Liver (tissue), 8 donors: ENCODE measurements at regions not wholly inside any gene's neighbourhood (a gene's known extent, or its start where the extent isn't known, plus 50 kb on each side); places are given as distances from the start of the nearest gene placed in this dataset.

Source experiments
- DNase-seq: peaks from one replicate; pipeline ENCODE4 v3.0.0-alpha.2; 2017; ENCODE audit warnings: low spot score
- H3K27ac ChIP-seq, 2 donors: one replicate each; pipeline ENCODE4 v1.7.0; 2013; ENCODE audit warnings: inconsistent platforms in 2 of 2, low read length in 2 of 2, control low read depth in 1 of 2, low read depth in 1 of 2, mild to moderate bottlenecking in 1 of 2
- H3K27me3 ChIP-seq, 4 donors: one replicate each; pipeline versions ENCODE4 v1.6.1 to v1.7.0; 2013; ENCODE audit warnings: low read length in 3 of 4, inconsistent platforms in 1 of 4, mild to moderate bottlenecking in 1 of 4, moderate library complexity in 1 of 4; ENCODE audit not compliant: control insufficient read depth in 4 of 4, insufficient read depth in 4 of 4
- H3K36me3 ChIP-seq, 4 donors: one replicate each; pipeline versions ENCODE4 v1.6.1 to v1.7.0; 2013; ENCODE audit warnings: low read length in 3 of 4, mild to moderate bottlenecking in 3 of 4, low read depth in 1 of 4, moderate library complexity in 1 of 4; ENCODE audit not compliant: control insufficient read depth in 4 of 4, insufficient read depth in 3 of 4
- H3K4me1 ChIP-seq, 4 donors: one replicate each; pipeline versions ENCODE4 v1.6.1 to v1.7.0; 2013; ENCODE audit warnings: low read length in 3 of 4, mild to moderate bottlenecking in 3 of 4, moderate library complexity in 1 of 4; ENCODE audit not compliant: control insufficient read depth in 4 of 4, insufficient read depth in 4 of 4
- H3K4me3 ChIP-seq, 3 donors: one replicate each; pipeline versions ENCODE4 v1.6.1 to v1.7.0; 2013; ENCODE audit warnings: low read length in 3 of 3, control low read depth in 1 of 3, low read depth in 1 of 3, mild to moderate bottlenecking in 1 of 3
- H3K9ac ChIP-seq, 2 donors: one replicate each; pipeline ENCODE4 v1.7.0; 2013; ENCODE audit warnings: low read length in 2 of 2, mild to moderate bottlenecking in 2 of 2, moderate library complexity in 2 of 2, control low read depth in 1 of 2, low read depth in 1 of 2
- H3K9me3 ChIP-seq, 4 donors: one replicate each; pipeline versions ENCODE4 v1.6.1 to v1.7.0; 2013; ENCODE audit warnings: low read length in 3 of 4; ENCODE audit not compliant: control insufficient read depth in 4 of 4
- ATF3 ChIP-seq: IDR thresholded peaks from 2 replicates; pipeline ENCODE4 v1.6.1; 2016; ENCODE audit warnings: antibody characterized with exemption
- CTCF ChIP-seq: fragments of 150-350 bp; IDR thresholded peaks from 2 replicates; pipeline ENCODE4 v1.5.1; 2017; ENCODE audit warnings: improper control_type of control experiment, low read depth, low read length; ENCODE audit not compliant: missing input control
- EGR1 ChIP-seq, 2 donors: IDR thresholded peaks; 2 replicates each; pipeline ENCODE4 v1.6.1; 2016 to 2018; ENCODE audit warnings: antibody characterized with exemption in 2 of 2, low read depth in 2 of 2
- FOXA1 ChIP-seq: IDR thresholded peaks from 2 replicates; pipeline ENCODE4 v1.6.1; 2016; ENCODE audit warnings: antibody characterized with exemption
- FOXA2 ChIP-seq: IDR thresholded peaks from 2 replicates; pipeline ENCODE4 v1.6.1; 2016; ENCODE audit warnings: antibody characterized with exemption
- GABPA ChIP-seq, 2 donors: IDR thresholded peaks in 1 of 2; conservative IDR thresholded peaks in 1 of 2; 2 replicates each; pipeline ENCODE4 v1.6.1; 2016; ENCODE audit warnings: antibody characterized with exemption in 2 of 2, mild to moderate bottlenecking in 1 of 2, moderate library complexity in 1 of 2
- HNF4A ChIP-seq, 2 donors: conservative IDR thresholded peaks; 2 replicates each; pipeline ENCODE4 v1.6.1; 2016; ENCODE audit warnings: antibody characterized with exemption in 2 of 2, mild to moderate bottlenecking in 2 of 2
- HNF4G ChIP-seq: IDR thresholded peaks from 2 replicates; pipeline ENCODE4 v1.6.1; 2016; ENCODE audit warnings: antibody characterized with exemption
- JUND ChIP-seq, 2 donors: IDR thresholded peaks; 2 replicates each; pipeline ENCODE4 v1.6.1; 2016; ENCODE audit warnings: antibody characterized with exemption in 2 of 2
- NR2F2 ChIP-seq: IDR thresholded peaks from 2 replicates; pipeline ENCODE4 v1.6.1; 2016; ENCODE audit warnings: antibody characterized with exemption
- RAD21 ChIP-seq, 2 donors: IDR thresholded peaks; 2 replicates each; pipeline ENCODE4 v1.6.1; 2016; ENCODE audit warnings: antibody characterized with exemption in 2 of 2, mild to moderate bottlenecking in 2 of 2
- RXRA ChIP-seq, 2 donors: IDR thresholded peaks; 2 replicates each; pipeline ENCODE4 v1.6.1; 2017 to 2018; ENCODE audit warnings: antibody characterized with exemption in 2 of 2, mild to moderate bottlenecking in 1 of 2
- TAF1 ChIP-seq: conservative IDR thresholded peaks from 2 replicates; pipeline ENCODE4 v1.6.1; 2016; ENCODE audit warnings: antibody characterized with exemption, mild to moderate bottlenecking
- YY1 ChIP-seq: IDR thresholded peaks from 2 replicates; pipeline ENCODE4 v1.6.1; 2016; ENCODE audit warnings: antibody characterized with exemption, mild to moderate bottlenecking
- ZBTB33 ChIP-seq: IDR thresholded peaks from 2 replicates; pipeline ENCODE4 v1.6.1; 2016; ENCODE audit warnings: antibody characterized with exemption
- WGBS: extraction: QIAGEN DNeasy Blood & Tissue Kit; methylation state at CpG from one replicate; pipeline ENCODE4 v1.1.7; 2013; 5-methylcytosine and 5-hydroxymethylcytosine counted together
- TF ChIP-seq, protein P1 (sequence below): IDR thresholded peaks from 2 replicates; pipeline ENCODE4 v1.6.1; 2016; ENCODE audit warnings: antibody characterized with exemption
- TF ChIP-seq, protein P2 (sequence below): IDR thresholded peaks from 2 replicates; pipeline ENCODE4 v1.6.1; 2016; ENCODE audit warnings: antibody characterized with exemption, mild to moderate bottlenecking
- donor health status: healthy.
- donor health status: healthy.
- donor health status: healthy.
- donor health status: healthy.
- donor health status: healthy.

DNA sequence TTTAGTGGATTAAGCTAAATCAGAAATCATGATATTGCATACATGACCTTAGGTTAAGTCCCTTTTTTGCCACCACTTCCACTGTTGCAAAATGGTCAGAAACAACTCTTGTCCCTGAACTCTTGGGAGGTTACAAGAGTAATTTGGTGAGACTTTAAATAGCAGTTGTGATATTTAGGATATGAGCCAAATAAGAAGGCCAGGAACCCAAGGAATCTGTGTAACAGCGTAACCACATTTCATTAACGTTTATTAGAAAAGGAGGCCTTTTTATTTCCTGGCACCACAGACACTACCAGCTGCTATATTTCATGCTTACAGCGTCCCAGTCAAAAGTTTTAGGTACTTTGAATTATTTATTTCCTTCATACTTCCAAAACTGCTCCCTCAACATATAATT, 268.0 kb downstream of the GPD2 start:
- H3K27me3 ChIP-seq: no peaks in the 10 kb centered on the region
- no peak overlapping the region for H3K27ac ChIP-seq
- H3K9me3 ChIP-seq: no peaks in the 10 kb centered on the region
- H3K9ac ChIP-seq: no peak overlapping the region
- TF ChIP-seq FOXA2 (no peak), NR2F2 (peak; percentile 42), RXRA (IDR thresholded peaks at IDR 0.05) (no peak), TAF1 (no peak), GABPA (IDR thresholded peaks at IDR 0.05 in 1 of 2, conservative IDR thresholded peaks at IDR 0.05 in 1 of 2) (no peak)
- TF ChIP-seq, protein P1, sequence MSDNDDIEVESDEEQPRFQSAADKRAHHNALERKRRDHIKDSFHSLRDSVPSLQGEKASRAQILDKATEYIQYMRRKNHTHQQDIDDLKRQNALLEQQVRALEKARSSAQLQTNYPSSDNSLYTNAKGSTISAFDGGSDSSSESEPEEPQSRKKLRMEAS: no peak
- H3K4me3 ChIP-seq: no peak overlapping the region
- WGBS: 76% methylated on average over 3 of the region's 3 CpGs
- H3K36me3 ChIP-seq: no peaks in the 10 kb centered on the region
- no peak for DNase-seq
- H3K4me1 ChIP-seq: no peaks in the 10 kb centered on the region

- no peaks in the 10 kb centered on the region for H3K36me3 ChIP-seq
- DNase-seq: no peak
- no peak overlapping the region for H3K4me3 ChIP-seq
- H3K9ac ChIP-seq: no peak overlapping the region
- H3K27me3 ChIP-seq: no peaks in the 10 kb centered on the region
- WGBS: 71% methylated on average over 3 of the region's 3 CpGs
- H3K9me3 ChIP-seq: no peaks in the 10 kb centered on the region
- H3K4me1 ChIP-seq: no peaks in the 10 kb centered on the region
- TF ChIP-seq RAD21 (IDR thresholded peaks at IDR 0.05): no peak
- no peak for TF ChIP-seq EGR1 (IDR thresholded peaks at IDR 0.05; ENCODE audit: low read depth in 2 of 2)
- no peak for TF ChIP-seq GABPA (IDR thresholded peaks at IDR 0.05 in 1 of 2, conservative IDR thresholded peaks at IDR 0.05 in 1 of 2)
- TF ChIP-seq FOXA2: no peak
- no peak for TF ChIP-seq RXRA (IDR thresholded peaks at IDR 0.05)
- TF ChIP-seq FOXA1: no peak
- no peak for TF ChIP-seq YY1
- no peak for TF ChIP-seq HNF4A (conservative IDR thresholded peaks at IDR 0.05)
- no peak for TF ChIP-seq CTCF
- no peak for TF ChIP-seq ATF3
- TF ChIP-seq, protein P1: no peak
- TF ChIP-seq NR2F2: no peak
- TF ChIP-seq HNF4G: no peak
- no peak for TF ChIP-seq JUND (IDR thresholded peaks at IDR 0.05)
- TF ChIP-seq ZBTB33: no peak
- TF ChIP-seq, protein P2, sequence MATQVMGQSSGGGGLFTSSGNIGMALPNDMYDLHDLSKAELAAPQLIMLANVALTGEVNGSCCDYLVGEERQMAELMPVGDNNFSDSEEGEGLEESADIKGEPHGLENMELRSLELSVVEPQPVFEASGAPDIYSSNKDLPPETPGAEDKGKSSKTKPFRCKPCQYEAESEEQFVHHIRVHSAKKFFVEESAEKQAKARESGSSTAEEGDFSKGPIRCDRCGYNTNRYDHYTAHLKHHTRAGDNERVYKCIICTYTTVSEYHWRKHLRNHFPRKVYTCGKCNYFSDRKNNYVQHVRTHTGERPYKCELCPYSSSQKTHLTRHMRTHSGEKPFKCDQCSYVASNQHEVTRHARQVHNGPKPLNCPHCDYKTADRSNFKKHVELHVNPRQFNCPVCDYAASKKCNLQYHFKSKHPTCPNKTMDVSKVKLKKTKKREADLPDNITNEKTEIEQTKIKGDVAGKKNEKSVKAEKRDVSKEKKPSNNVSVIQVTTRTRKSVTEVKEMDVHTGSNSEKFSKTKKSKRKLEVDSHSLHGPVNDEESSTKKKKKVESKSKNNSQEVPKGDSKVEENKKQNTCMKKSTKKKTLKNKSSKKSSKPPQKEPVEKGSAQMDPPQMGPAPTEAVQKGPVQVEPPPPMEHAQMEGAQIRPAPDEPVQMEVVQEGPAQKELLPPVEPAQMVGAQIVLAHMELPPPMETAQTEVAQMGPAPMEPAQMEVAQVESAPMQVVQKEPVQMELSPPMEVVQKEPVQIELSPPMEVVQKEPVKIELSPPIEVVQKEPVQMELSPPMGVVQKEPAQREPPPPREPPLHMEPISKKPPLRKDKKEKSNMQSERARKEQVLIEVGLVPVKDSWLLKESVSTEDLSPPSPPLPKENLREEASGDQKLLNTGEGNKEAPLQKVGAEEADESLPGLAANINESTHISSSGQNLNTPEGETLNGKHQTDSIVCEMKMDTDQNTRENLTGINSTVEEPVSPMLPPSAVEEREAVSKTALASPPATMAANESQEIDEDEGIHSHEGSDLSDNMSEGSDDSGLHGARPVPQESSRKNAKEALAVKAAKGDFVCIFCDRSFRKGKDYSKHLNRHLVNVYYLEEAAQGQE: no peak
- TF ChIP-seq TAF1: no peak
- no peak overlapping the region for H3K27ac ChIP-seq
These were observed 268.4 kb downstream of the GPD2 start for GRCh38 chr2:156704617-156705016.
